Psoas muscle (tissue), 7 donors: ENCODE measurements at regions not wholly inside any gene's neighbourhood (a gene's known extent, or its start where the extent isn't known, plus 50 kb on each side); places are given as distances from the start of the nearest gene placed in this dataset.
"Not testable (repeated sequence)": the region's sequence is repeated elsewhere in the genome, so short reads cannot be mapped to it uniquely, and the experiment has no call there.

Experiments used
- ATAC-seq, 4 donors: fragments of 200-7000 bp; cut with Tn5 transposase; one replicate each; pipeline ENCODE4 v1.9.1; 2020; ENCODE audit warnings: moderate library complexity in 3 of 4, mild to moderate bottlenecking in 2 of 4
- DNase-seq, 2 donors: peaks; one replicate each; pipeline ENCODE4 v3.0.0-alpha.2; 2020
- H3K27ac ChIP-seq: fragments of 200-600 bp; one replicate; pipeline ENCODE4 v1.8.0; 2022
- H3K27me3 ChIP-seq, 3 donors: fragments of 200-600 bp in 1 of 3; one replicate each; pipeline versions ENCODE4 v1.6.1 to v1.8.0; 2013 to 2022; ENCODE audit warnings: low read length in 2 of 3, mild to moderate bottlenecking in 2 of 3, moderate library complexity in 1 of 3; ENCODE audit not compliant: insufficient read depth in 3 of 3
- H3K36me3 ChIP-seq, 2 donors: fragments of 200-600 bp in 1 of 2; one replicate each; pipeline versions ENCODE4 v1.6.1 to v1.8.0; 2013 to 2022; ENCODE audit warnings: low read depth in 1 of 2, mild to moderate bottlenecking in 1 of 2, moderate library complexity in 1 of 2; ENCODE audit not compliant: insufficient read depth in 1 of 2
- H3K4me1 ChIP-seq: fragments of 200-600 bp; one replicate; pipeline ENCODE4 v1.8.0; 2022
- H3K4me3 ChIP-seq: fragments of 200-600 bp; one replicate; pipeline ENCODE4 v1.8.0; 2022; ENCODE audit warnings: mild to moderate bottlenecking
- H3K9me3 ChIP-seq: fragments of 200-600 bp; one replicate; pipeline ENCODE4 v1.8.0; 2022
- WGBS, 3 donors: extraction: QIAGEN DNeasy Blood & Tissue Kit; methylation state at CpG; one replicate each; pipeline versions ENCODE4 v1.1.6 to v1.1.7; 2013; 5-methylcytosine and 5-hydroxymethylcytosine counted together
- intact Hi-C, 2 donors: fragments of 100-400 bp; cut with DNase I; formaldehyde crosslinking; loops; one replicate each; pipeline versions ENCODE4 v1.11.0 to v1.14.2; 2022
- TF ChIP-seq, protein P1 (sequence below): fragments of 200-600 bp; IDR thresholded peaks from one replicate; pipeline ENCODE4 v1.8.0; 2022; ENCODE audit warnings: antibody characterized with exemption
- donor health status: healthy with polysubstance abuse.
- donor health status: DM: no; HTN: no; CAD: no; lungs with moderate emphysema.
- donor health status: Bipolar disorder and iron deficiency.
- donor health status: healthy.
- donor health status: DM: yes; HTN: yes; CAD: no.
- donor health status: DM: no; HTN: no; CAD: no.
- donor health status: DM: yes; HTN: yes; CAD: no.

DNA sequence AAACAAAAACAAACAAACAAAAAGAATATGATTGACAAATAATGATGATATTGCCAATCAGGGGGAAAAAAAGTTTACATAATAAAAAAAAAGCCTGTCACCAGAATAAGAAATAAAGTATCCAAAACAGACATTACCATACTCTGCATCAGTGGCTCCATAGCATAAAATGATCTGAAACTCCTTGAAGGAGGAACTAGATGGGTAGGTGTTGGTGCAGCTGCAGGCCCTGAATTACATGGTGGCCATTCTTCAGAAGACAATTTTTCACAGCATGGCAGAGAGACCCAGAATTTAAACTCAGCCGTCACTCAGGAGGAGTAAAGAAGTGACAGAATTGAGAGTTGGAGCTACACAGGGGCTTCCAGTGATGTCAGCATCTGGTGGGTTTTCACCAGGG lies 60.2 kb downstream of the GLUL start:
- no peaks in the 10 kb centered on the region for H3K36me3 ChIP-seq
- no peak overlapping the region for H3K27ac ChIP-seq
- H3K9me3 ChIP-seq: no peaks in the 10 kb centered on the region
- ATAC-seq (no peak), DNase-seq (no peak)
- intact Hi-C loops: no loop called here
- TF ChIP-seq, protein P1, sequence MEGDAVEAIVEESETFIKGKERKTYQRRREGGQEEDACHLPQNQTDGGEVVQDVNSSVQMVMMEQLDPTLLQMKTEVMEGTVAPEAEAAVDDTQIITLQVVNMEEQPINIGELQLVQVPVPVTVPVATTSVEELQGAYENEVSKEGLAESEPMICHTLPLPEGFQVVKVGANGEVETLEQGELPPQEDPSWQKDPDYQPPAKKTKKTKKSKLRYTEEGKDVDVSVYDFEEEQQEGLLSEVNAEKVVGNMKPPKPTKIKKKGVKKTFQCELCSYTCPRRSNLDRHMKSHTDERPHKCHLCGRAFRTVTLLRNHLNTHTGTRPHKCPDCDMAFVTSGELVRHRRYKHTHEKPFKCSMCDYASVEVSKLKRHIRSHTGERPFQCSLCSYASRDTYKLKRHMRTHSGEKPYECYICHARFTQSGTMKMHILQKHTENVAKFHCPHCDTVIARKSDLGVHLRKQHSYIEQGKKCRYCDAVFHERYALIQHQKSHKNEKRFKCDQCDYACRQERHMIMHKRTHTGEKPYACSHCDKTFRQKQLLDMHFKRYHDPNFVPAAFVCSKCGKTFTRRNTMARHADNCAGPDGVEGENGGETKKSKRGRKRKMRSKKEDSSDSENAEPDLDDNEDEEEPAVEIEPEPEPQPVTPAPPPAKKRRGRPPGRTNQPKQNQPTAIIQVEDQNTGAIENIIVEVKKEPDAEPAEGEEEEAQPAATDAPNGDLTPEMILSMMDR: no peak
- peaks cover 8% of the 10 kb centered on the region for H3K4me1 ChIP-seq
- H3K4me3 ChIP-seq: no peak overlapping the region
- 91 to 95% (median 94%) methylated on average over 1 of the region's 1 CpG for WGBS, 3 donors
- H3K27me3 ChIP-seq: no peaks in the 10 kb centered on the region

DNA sequence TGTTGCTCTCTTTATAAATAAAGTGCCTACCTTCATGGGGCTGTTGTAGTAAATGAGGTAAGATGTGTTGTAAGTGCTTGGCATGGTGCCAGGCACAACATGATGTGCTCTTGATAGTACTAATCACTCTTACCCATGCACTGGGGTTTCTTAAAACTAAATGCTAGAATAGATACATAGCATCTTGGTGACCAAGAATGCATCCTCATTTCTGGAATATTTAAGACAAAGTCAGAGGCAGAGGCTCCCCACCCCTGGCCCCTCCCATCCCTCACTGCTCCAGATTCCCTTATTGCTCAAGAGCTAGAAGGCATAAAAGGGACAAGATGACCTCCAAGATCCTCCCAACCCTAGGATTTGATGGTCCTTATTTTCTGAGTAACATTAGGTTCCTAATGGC lies 61.3 kb downstream of the GLUL start:
- intact Hi-C loops: no loop called here
- no peak overlapping the region for H3K4me3 ChIP-seq
- H3K9me3 ChIP-seq: no peaks in the 10 kb centered on the region
- H3K4me1 ChIP-seq: no peaks in the 10 kb centered on the region
- DNase-seq: peak; percentile 51 to 74
- H3K36me3 ChIP-seq: no peaks in the 10 kb centered on the region
- TF ChIP-seq, protein P1: no peak
- H3K27me3 ChIP-seq: no peaks in the 10 kb centered on the region
- peak in 3 of 4 donors; percentile 80 to 91 (median 88) for ATAC-seq
- H3K27ac ChIP-seq: no peak overlapping the region

DNA sequence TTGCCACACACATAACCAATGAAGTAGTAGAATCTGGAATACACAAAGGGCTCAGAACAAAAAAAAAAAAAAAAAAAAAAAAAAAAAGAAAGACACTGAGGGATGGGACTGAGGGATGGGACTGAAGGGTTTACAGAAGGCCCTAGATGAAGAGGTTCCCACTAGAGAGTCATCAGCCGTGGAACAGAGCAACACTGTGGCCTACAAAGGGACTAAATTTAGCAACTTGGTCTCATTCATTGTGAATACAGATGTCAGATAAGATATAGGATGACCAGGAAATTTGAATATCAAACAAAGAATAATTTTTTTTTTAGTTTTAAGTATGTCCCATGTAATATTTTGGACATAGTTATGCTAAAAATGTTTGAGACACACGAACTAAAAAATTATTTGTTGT lies 62.1 kb downstream of the GLUL start:
- WGBS, 3 donors: 47 to 56% (median 52%) methylated on average over 2 of the region's 2 CpGs
- TF ChIP-seq, protein P1: no peak
- Histone ChIP-seq H3K27ac (no peak overlapping the region), H3K36me3 (no peaks in the 10 kb centered on the region), H3K4me1 (no peaks in the 10 kb centered on the region), H3K4me3 (no peak overlapping the region), H3K9me3 (no peaks in the 10 kb centered on the region), H3K27me3 (no peaks in the 10 kb centered on the region)
- DNase-seq (no peak), ATAC-seq (peak in 3 of 4 donors; percentile 55 to 79 (median 72))
- intact Hi-C loops: no loop called here

DNA sequence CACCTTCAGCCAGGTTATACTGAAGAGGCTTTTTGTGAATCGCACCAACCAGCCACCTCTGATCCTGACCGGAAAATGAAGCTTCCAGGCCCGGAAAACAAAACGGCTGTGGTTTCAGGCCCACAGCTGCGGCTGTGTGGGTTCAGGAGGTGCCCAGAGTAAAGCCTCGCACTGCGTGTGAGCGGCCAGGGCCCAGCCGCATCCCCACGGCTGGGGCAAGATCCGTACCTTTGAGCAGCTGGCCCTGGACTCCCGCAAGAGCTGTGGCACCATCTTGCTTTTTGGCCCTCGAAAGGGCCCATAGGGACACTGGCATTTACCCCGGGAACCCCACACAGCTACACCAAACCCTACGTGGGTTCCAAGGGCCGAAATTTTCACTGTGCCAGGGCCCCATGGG lies 63.0 kb downstream of the GLUL start:
- no peak overlapping the region for H3K4me3 ChIP-seq
- no peak overlapping the region for H3K27ac ChIP-seq
- no peaks in the 10 kb centered on the region for H3K9me3 ChIP-seq
- intact Hi-C loops: no loop called here
- H3K4me1 ChIP-seq: no peaks in the 10 kb centered on the region
- DNase-seq (no peak), ATAC-seq (no peak)
- WGBS, 3 donors: 96 to 97% (median 96%) methylated on average over 16 of the region's 16 CpGs
- TF ChIP-seq, protein P1: no peak
- H3K27me3 ChIP-seq: no peaks in the 10 kb centered on the region
- H3K36me3 ChIP-seq: no peaks in the 10 kb centered on the region

DNA sequence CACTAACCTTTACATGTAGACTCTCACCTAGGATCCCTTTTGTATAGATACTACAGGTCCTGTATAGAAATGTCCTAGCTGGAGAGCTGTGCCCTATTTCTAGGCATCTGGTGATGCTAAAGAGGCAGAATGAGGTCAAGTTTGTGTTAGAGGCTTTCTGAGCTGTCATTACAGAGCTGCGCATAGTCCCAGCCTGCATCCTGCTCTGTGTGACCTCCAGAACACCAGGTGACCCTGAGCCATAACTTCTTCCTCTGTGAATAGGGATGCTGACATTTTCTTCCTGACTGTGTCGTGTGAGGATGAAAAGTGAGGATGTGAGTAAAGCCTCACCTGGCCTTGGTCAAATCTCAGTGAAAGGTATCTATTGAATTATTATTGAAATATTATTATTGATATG lies 66.3 kb downstream of the GLUL start:
- ATAC-seq (no peak), DNase-seq (no peak)
- Histone ChIP-seq H3K4me1 (no peaks in the 10 kb centered on the region), H3K4me3 (no peak overlapping the region), H3K27ac (no peak overlapping the region), H3K36me3 (no peaks in the 10 kb centered on the region), H3K27me3 (no peaks in the 10 kb centered on the region), H3K9me3 (no peaks in the 10 kb centered on the region)
- WGBS, 3 donors: 70 to 93% (median 87%) methylated on average over 2 of the region's 2 CpGs
- intact Hi-C loops: no loop called here
- TF ChIP-seq, protein P1: no peak

DNA sequence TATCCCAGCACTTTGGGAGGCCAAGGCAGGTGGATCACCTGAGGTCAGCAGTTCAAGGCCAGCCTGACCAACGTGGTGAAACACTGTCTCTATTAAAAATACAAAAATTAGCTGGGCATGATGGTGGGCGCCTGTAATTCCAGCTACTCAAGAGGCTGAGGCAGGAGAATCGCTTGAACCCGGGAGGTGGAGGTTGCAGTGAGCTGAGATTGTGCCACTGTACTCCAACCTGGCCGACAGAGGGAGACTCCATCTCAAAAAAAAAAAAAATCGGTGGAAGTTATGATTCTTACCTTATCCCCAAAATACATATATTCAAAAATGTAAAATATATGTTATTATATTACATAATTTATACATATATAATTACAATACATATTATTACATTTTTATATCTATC lies 70.1 kb downstream of the GLUL start:
- intact Hi-C loops, H3K4me3 ChIP-seq, H3K27me3 ChIP-seq, ATAC-seq, H3K36me3 ChIP-seq, H3K4me1 ChIP-seq, H3K27ac ChIP-seq, DNase-seq, H3K9me3 ChIP-seq: not testable (repeated sequence)
- WGBS, 3 donors: 86 to 90% (median 87%) methylated on average over 6 of the region's 6 CpGs
